Gastroesophageal sphincter (tissue), 4 donors: ENCODE measurements at regions not wholly inside any gene's neighbourhood (a gene's known extent, or its start where the extent isn't known, plus 50 kb on each side); places are given as distances from the start of the nearest gene placed in this dataset.

Experiments used
- ATAC-seq: fragments of 150-250 bp; one replicate; pipeline ENCODE4 v1.9.1; 2016; ENCODE audit warnings: mild to moderate bottlenecking, moderate library complexity
- H3K27ac ChIP-seq, 4 donors: fragments of 200-600 bp; sonication (generic) in 3 of 4; 1 replicate in 3 of 4; 2 replicates in 1 of 4; pipeline ENCODE4 v1.5.1; 2016 to 2019
- H3K27me3 ChIP-seq: fragments of 200-600 bp; sonication (generic); one replicate; pipeline ENCODE4 v1.5.1; 2019
- H3K36me3 ChIP-seq, 2 donors: fragments of 200-600 bp; sonication (generic); one replicate each; pipeline ENCODE4 v1.5.1; 2019; ENCODE audit warnings: control low read depth in 1 of 2
- H3K4me1 ChIP-seq, 3 donors: fragments of 200-600 bp; sonication (generic); 1 replicate in 2 of 3; 2 replicates in 1 of 3; pipeline ENCODE4 v1.5.1; 2016 to 2019; ENCODE audit warnings: control low read depth in 2 of 3
- H3K4me3 ChIP-seq, 2 donors: fragments of 200-600 bp; sonication (generic); one replicate each; pipeline ENCODE4 v1.5.1; 2019; ENCODE audit warnings: mild to moderate bottlenecking in 1 of 2, moderate library complexity in 1 of 2
- H3K9me3 ChIP-seq, 3 donors: fragments of 200-600 bp; sonication (generic); one replicate each; pipeline ENCODE4 v1.5.1; 2017 to 2019; ENCODE audit warnings: control low read depth in 2 of 3
- CTCF ChIP-seq, 4 experiments: fragments of 200-600 bp in 2 of 4; fragments of 450-650 bp in 2 of 4; sonication (generic) in 1 of 4; IDR thresholded peaks; one replicate each; pipeline ENCODE4 v1.5.1; 2017 to 2019; ENCODE audit warnings: antibody characterized with exemption in 4 of 4, mild to moderate bottlenecking in 2 of 4, moderate library complexity in 2 of 4
- EP300 ChIP-seq: sonication (generic); formaldehyde crosslinking; IDR thresholded peaks from one replicate; pipeline ENCODE4 v1.6.1; 2017; ENCODE audit warnings: antibody characterized with exemption, mild to moderate bottlenecking
- POLR2A ChIP-seq, 2 donors: fragments of 450-650 bp; IDR thresholded peaks; one replicate each; pipeline ENCODE4 v1.6.1; 2017; ENCODE audit warnings: antibody characterized with exemption in 2 of 2, mild to moderate bottlenecking in 2 of 2, moderate library complexity in 1 of 2
- POLR2AphosphoS5 ChIP-seq: sonication (generic); formaldehyde crosslinking; IDR thresholded peaks from one replicate; pipeline ENCODE4 v1.6.1; 2017; ENCODE audit warnings: antibody characterized with exemption
- WGBS, 2 donors: methylation state at CpG; one replicate each; pipeline ENCODE4 v1.1.5; 2018; ENCODE audit warnings: low coverage in 1 of 2; 5-methylcytosine and 5-hydroxymethylcytosine counted together

DNA sequence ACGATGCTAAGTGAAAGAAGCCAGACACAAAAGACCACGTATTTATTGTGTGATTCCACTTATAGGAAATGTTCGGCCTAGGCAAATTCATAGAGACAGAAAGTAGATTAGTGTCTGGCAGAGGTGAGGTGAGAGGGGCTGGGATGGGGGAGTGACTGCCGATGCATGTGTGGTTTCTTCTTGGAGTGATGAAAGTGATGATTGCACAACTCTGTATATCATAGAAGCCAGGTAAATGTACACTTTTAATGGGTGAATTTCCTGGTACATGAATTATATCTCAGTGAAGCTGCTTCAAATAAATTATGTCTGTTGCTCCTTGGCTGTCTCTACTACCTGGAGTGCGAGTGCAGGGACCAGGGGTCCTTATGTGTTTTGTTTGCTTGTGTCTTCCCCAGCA lies 76.2 kb upstream of the PTCH1 start:
- Histone ChIP-seq H3K4me3 (no peak overlapping the region), H3K9me3 (no peaks in the 10 kb centered on the region), H3K36me3 (no peaks in the 10 kb centered on the region), H3K27ac (no peak overlapping the region), H3K4me1 (no peaks in the 10 kb centered on the region), H3K27me3 (peaks cover 3% of the 10 kb centered on the region)
- WGBS, 2 donors, result 85 to 94% methylated on average over 4 to 5 of the region's 5 CpGs
- ATAC-seq, result no peak
- TF ChIP-seq CTCF (IDR thresholded peaks at IDR 0.05), result no peak
- no peak for TF ChIP-seq EP300
- no peak for TF ChIP-seq POLR2AphosphoS5
- no peak for TF ChIP-seq POLR2A (IDR thresholded peaks at IDR 0.05)

GRCh38 chr9:95588724-95589588 lies 72.2 kb upstream of the PTCH1 start:
- no peak for ATAC-seq
- WGBS, 2 donors, result 69 to 77% methylated on average over 3 to 5 of the region's 9 CpGs
- Histone ChIP-seq H3K27me3 (peaks cover under 1% of the 10 kb centered on the region), H3K36me3 (no peaks in the 10 kb centered on the region), H3K4me3 (no peak overlapping the region), H3K9me3 (no peaks in the 10 kb centered on the region), H3K4me1 (no peaks in the 10 kb centered on the region), H3K27ac (no peak overlapping the region)
- TF ChIP-seq EP300, result no peak
- no peak for TF ChIP-seq POLR2A (IDR thresholded peaks at IDR 0.05)
- no peak for TF ChIP-seq POLR2AphosphoS5
- no peak for TF ChIP-seq CTCF (IDR thresholded peaks at IDR 0.05)

DNA sequence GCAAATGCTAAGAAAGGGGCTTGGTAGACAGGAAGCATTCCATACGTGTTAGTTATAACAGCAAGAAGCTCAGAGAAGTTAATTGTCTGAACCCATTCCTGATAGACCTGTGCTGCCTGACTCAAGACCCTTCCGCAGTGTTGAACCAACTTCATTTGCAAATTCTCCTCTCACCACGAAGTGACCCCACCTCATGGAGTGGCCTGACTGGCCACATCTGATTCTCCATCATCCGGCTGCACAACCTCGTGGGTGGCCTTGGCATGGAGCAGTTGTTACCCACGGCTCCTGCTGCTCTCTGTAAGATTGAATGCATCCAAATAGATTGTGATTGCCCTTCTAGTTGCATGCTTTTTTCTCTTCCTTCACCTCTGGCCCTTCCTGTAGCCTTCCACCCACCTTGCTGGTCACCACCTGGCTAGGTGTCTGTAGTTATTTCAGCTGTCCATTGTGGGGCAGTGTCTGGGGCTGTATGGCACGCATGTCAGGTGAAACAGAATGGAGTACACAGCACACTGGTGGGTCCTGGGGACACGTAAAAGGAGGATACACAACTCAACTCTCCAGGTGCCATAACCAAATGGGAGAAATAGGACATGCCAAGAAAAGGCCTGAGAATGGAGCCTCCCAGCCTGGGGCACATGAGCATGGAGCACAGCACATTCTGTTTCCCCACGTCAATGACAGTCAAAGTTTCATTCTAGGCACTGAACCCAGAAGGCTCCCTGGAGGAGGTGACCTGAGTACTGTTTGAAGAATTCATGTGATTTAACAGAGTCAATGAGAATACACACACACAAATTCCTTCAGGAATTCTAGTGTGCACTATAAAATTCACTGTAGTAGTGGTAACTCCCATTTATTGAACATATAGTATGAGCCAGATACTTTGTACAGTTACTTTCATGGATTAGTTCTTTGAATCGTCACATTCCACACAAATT lies 70.5 kb upstream of the PTCH1 start:
- 79 to 80% methylated on average over 1 to 7 of the region's 10 CpGs for WGBS, 2 donors
- no peaks in the 10 kb centered on the region for H3K36me3 ChIP-seq
- TF ChIP-seq POLR2A (IDR thresholded peaks at IDR 0.05) (no peak), CTCF (IDR thresholded peaks at IDR 0.05) (no peak), POLR2AphosphoS5 (no peak)
- H3K27ac ChIP-seq, result no peak overlapping the region
- H3K9me3 ChIP-seq, result no peaks in the 10 kb centered on the region
- no peak overlapping the region for H3K4me3 ChIP-seq
- ATAC-seq, result no peak
- no peaks in the 10 kb centered on the region for H3K4me1 ChIP-seq
- H3K27me3 ChIP-seq, result no peaks in the 10 kb centered on the region

DNA sequence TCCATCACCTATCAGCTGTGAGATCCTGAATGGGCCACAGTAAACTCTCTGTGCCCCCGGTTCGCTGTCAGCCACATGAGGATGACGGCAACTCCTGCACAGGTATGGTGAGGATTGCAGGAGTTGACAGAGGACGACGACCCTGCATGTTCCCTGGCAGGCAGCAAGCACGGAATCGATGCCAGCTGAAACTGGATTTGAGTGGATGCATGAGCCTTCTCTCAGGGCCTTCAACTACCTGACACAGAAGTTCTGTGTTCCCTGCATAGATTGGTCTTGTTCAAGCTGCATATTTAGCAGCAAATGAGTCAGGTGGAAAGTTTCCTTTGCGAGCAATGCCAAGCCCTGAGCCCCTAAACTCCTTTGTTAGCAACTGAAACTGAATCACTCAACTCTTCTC lies 69.6 kb upstream of the PTCH1 start:
- H3K36me3 ChIP-seq, result no peaks in the 10 kb centered on the region
- TF ChIP-seq POLR2AphosphoS5 (no peak), POLR2A (IDR thresholded peaks at IDR 0.05) (no peak), CTCF (IDR thresholded peaks at IDR 0.05) (no peak), EP300 (no peak)
- no peak for ATAC-seq
- H3K27ac ChIP-seq, result no peak overlapping the region
- WGBS, 2 donors, result 97 to 100% methylated on average over 1 to 2 of the region's 8 CpGs
- H3K4me3 ChIP-seq, result no peak overlapping the region
- no peaks in the 10 kb centered on the region for H3K9me3 ChIP-seq
- no peaks in the 10 kb centered on the region for H3K27me3 ChIP-seq
- H3K4me1 ChIP-seq, result no peaks in the 10 kb centered on the region
